Neural progenitor cell (in vitro differentiated cells): ENCODE measurements at regions not wholly inside any gene's neighbourhood (a gene's known extent, or its start where the extent isn't known, plus 50 kb on each side); places are given as distances from the start of the nearest gene placed in this dataset.

Experiments used
- DNase-seq: peaks from one replicate; pipeline ENCODE4 v3.0.0-alpha.2; 2016; ENCODE audit warnings: low spot score
- H2AFZ ChIP-seq: fragments of 200-600 bp; sonication (generic); replicated peaks from 2 replicates; pipeline ENCODE4 v1.6.1; 2016; ENCODE audit warnings: antibody characterized with exemption
- H3F3A ChIP-seq: fragments of 200-600 bp; sonication (generic); 2 replicates; pipeline ENCODE4 v1.6.1; 2016; ENCODE audit warnings: antibody characterized with exemption, low read depth
- H3K27ac ChIP-seq: fragments of 200-600 bp; sonication (generic); 2 replicates; pipeline ENCODE4 v1.5.1; 2016; ENCODE audit warnings: mild to moderate bottlenecking
- H3K27me3 ChIP-seq: fragments of 200-600 bp; sonication (generic); 2 replicates; pipeline ENCODE4 v1.6.1; 2016; ENCODE audit warnings: mild to moderate bottlenecking, moderate library complexity
- H3K36me3 ChIP-seq: fragments of 200-600 bp; sonication (generic); 2 replicates; pipeline ENCODE4 v1.5.1; 2016
- H3K4me1 ChIP-seq: fragments of 200-600 bp; sonication (generic); 2 replicates; pipeline ENCODE4 v1.6.1; 2016; ENCODE audit warnings: mixed run types
- H3K4me2 ChIP-seq: fragments of 200-600 bp; sonication (generic); 2 replicates; pipeline ENCODE4 v1.6.1; 2016
- H3K4me3 ChIP-seq: fragments of 200-600 bp; sonication (generic); 2 replicates; pipeline ENCODE4 v1.5.1; 2016
- H3K79me2 ChIP-seq: fragments of 200-600 bp; sonication (generic); 2 replicates; pipeline ENCODE4 v1.6.1; 2016; ENCODE audit warnings: low read depth
- H3K9ac ChIP-seq: fragments of 200-600 bp; sonication (generic); 2 replicates; pipeline ENCODE4 v1.6.1; 2016
- H3K9me3 ChIP-seq: fragments of 200-600 bp; sonication (generic); 2 replicates; pipeline ENCODE4 v1.5.1; 2016; ENCODE audit warnings: low read depth
- H4K20me1 ChIP-seq: fragments of 200-600 bp; sonication (generic); 2 replicates; pipeline ENCODE4 v1.6.1; 2016; ENCODE audit warnings: low read depth
- H3K27ac Mint-ChIP-seq: 3 replicates; pipeline ENCODE4 v1.8.0; 2021; ENCODE audit warnings: mixed read lengths
- H3K27me3 Mint-ChIP-seq: 2 replicates; pipeline ENCODE4 v1.8.0; 2022; ENCODE audit warnings: low read depth, mild to moderate bottlenecking, inconsistent platforms, moderate library complexity, mixed read lengths; ENCODE audit not compliant: insufficient read depth
- H3K36me3 Mint-ChIP-seq: 3 replicates; pipeline ENCODE4 v1.8.0; 2021; ENCODE audit warnings: mixed read lengths
- H3K4me1 Mint-ChIP-seq: 3 replicates; pipeline ENCODE4 v1.8.0; 2021; ENCODE audit warnings: mixed read lengths
- H3K4me3 Mint-ChIP-seq: 3 replicates; pipeline ENCODE4 v1.8.0; 2021; ENCODE audit warnings: mild to moderate bottlenecking, moderate library complexity, mixed read lengths
- H3K9me3 Mint-ChIP-seq: 3 replicates; pipeline ENCODE4 v1.8.0; 2020; ENCODE audit warnings: mixed read lengths
- CTCF ChIP-seq: fragments of 200-600 bp; sonication (generic); IDR thresholded peaks from 2 replicates; pipeline ENCODE4 v1.5.1; 2017; ENCODE audit warnings: antibody characterized with exemption, mild to moderate bottlenecking

- Histone ChIP-seq H3K9ac (no peak overlapping the region), H3K36me3 (no peaks in the 10 kb centered on the region), H4K20me1 (no peaks in the 10 kb centered on the region), H3F3A (no peaks in the 10 kb centered on the region), H3K9me3 (no peaks in the 10 kb centered on the region), H3K79me2 (no peaks in the 10 kb centered on the region), H3K4me3 (no peak overlapping the region), H2AFZ (no peak overlapping the region), H3K27me3 (no peaks in the 10 kb centered on the region), H3K4me1 (no peaks in the 10 kb centered on the region), H3K27ac (no peak overlapping the region), H3K4me2 (no peak overlapping the region)
- no peaks in the 10 kb centered on the region for H3K4me1 Mint-ChIP-seq
- no peak overlapping the region for H3K4me3 Mint-ChIP-seq
- DNase-seq, result no peak
- peaks cover 15% of the 10 kb centered on the region for H3K9me3 Mint-ChIP-seq
- peaks cover 4% of the 10 kb centered on the region for H3K36me3 Mint-ChIP-seq
- no peak for TF ChIP-seq CTCF
- H3K27ac Mint-ChIP-seq, result no peak overlapping the region
- H3K27me3 Mint-ChIP-seq, result peaks cover 5% of the 10 kb centered on the region
Observed at GRCh38 chr7:55314967-55315366, 50.2 kb upstream of the LANCL2 start.
